ENCODE measurements at regions not wholly inside any gene's neighbourhood (a gene's known extent, or its start where the extent isn't known, plus 50 kb on each side); places are given as distances from the start of the nearest gene placed in this dataset.

DNA sequence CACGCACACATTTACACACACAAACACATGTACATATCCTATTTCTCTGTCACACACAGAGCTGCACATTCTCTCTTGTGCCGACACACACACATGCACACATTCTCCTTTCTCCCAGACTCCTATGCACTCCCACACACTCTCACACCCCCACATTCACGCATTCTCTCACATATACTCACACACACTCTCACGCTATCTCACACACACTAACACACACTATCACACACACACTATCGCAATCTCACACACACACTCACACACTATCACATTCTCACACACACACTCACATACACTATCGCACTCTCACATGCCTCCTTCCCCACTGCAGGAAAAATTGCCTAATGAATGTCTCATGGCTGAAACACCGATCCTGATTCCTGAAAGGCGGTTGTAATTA, 450.7 kb downstream of the AACS start:
- TF ChIP-seq, protein P1, sequence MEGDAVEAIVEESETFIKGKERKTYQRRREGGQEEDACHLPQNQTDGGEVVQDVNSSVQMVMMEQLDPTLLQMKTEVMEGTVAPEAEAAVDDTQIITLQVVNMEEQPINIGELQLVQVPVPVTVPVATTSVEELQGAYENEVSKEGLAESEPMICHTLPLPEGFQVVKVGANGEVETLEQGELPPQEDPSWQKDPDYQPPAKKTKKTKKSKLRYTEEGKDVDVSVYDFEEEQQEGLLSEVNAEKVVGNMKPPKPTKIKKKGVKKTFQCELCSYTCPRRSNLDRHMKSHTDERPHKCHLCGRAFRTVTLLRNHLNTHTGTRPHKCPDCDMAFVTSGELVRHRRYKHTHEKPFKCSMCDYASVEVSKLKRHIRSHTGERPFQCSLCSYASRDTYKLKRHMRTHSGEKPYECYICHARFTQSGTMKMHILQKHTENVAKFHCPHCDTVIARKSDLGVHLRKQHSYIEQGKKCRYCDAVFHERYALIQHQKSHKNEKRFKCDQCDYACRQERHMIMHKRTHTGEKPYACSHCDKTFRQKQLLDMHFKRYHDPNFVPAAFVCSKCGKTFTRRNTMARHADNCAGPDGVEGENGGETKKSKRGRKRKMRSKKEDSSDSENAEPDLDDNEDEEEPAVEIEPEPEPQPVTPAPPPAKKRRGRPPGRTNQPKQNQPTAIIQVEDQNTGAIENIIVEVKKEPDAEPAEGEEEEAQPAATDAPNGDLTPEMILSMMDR (conservative IDR thresholded peaks at IDR 0.05): no peak
- TF ChIP-seq ZFX (IDR thresholded peaks at IDR 0.05): no peak
